GM21737 (cell line): ENCODE measurements at regions not wholly inside any gene's neighbourhood (a gene's known extent, or its start where the extent isn't known, plus 50 kb on each side); places are given as distances from the start of the nearest gene placed in this dataset.

ENCODE experiments used
- ATAC-seq: cut with Tn5 transposase; IDR thresholded peaks from one replicate; pipeline ENCODE4 v1.9.1; 2021; ENCODE audit warnings: mild to moderate bottlenecking, moderate library complexity; ENCODE audit not compliant: unreplicated experiment

GRCh38 chr1:189513091-189513490 lies 964.6 kb downstream of the BRINP3 start:
- ATAC-seq: no peak

- no peak for ATAC-seq
These were observed 955.2 kb downstream of the BRINP3 start for GRCh38 chr1:189522441-189522840.

GRCh38 chr1:189524501-189524900 lies 953.2 kb downstream of the BRINP3 start:
- ATAC-seq: no peak

- no peak for ATAC-seq
These were observed 947.5 kb downstream of the BRINP3 start for GRCh38 chr1:189530162-189530561.

GRCh38 chr1:189538271-189538670 lies 939.4 kb downstream of the BRINP3 start:
- ATAC-seq: no peak

- no peak for ATAC-seq
These were observed 927.2 kb downstream of the BRINP3 start for GRCh38 chr1:189550498-189550897.

GRCh38 chr1:189563784-189564183 lies 913.9 kb downstream of the BRINP3 start:
- ATAC-seq: no peak

- ATAC-seq: no peak
These were observed 909.8 kb downstream of the BRINP3 start for GRCh38 chr1:189567890-189568289.

GRCh38 chr1:189596197-189596596 lies 881.5 kb downstream of the BRINP3 start:
- ATAC-seq: no peak

GRCh38 chr1:189597083-189597482 lies 880.6 kb downstream of the BRINP3 start:
- ATAC-seq: no peak

GRCh38 chr1:189605226-189605625 lies 872.4 kb downstream of the BRINP3 start:
- no peak for ATAC-seq

GRCh38 chr1:189606047-189606446 lies 871.6 kb downstream of the BRINP3 start:
- no peak for ATAC-seq

- no peak for ATAC-seq
These were observed 870.7 kb downstream of the BRINP3 start for GRCh38 chr1:189606795-189607476.

GRCh38 chr1:189607477-189608096 lies 870.1 kb downstream of the BRINP3 start:
- no peak for ATAC-seq

GRCh38 chr1:189609167-189609566 lies 868.5 kb downstream of the BRINP3 start:
- no peak for ATAC-seq

- no peak for ATAC-seq
These were observed 860.8 kb downstream of the BRINP3 start for GRCh38 chr1:189616893-189617292.

- ATAC-seq: no peak
These were observed 857.9 kb downstream of the BRINP3 start for GRCh38 chr1:189619682-189620332.

GRCh38 chr1:189620471-189620870 lies 857.2 kb downstream of the BRINP3 start:
- no peak for ATAC-seq

- ATAC-seq: no peak
These were observed 854.3 kb downstream of the BRINP3 start for GRCh38 chr1:189623336-189623735.

GRCh38 chr1:189627427-189627826 lies 850.2 kb downstream of the BRINP3 start:
- ATAC-seq: no peak

GRCh38 chr1:189628857-189629256 lies 848.8 kb downstream of the BRINP3 start:
- ATAC-seq: no peak

GRCh38 chr1:189633658-189634057 lies 844.0 kb downstream of the BRINP3 start:
- ATAC-seq: no peak
